ENCODE measurements at regions not wholly inside any gene's neighbourhood (a gene's known extent, or its start where the extent isn't known, plus 50 kb on each side); places are given as distances from the start of the nearest gene placed in this dataset.
A peak's percentile ranks its signal among the peaks of the same experiment; 100 is the strongest.

GRCh38 chr2:222146488-222146887, 152.3 kb downstream of the PAX3 start:
- no peak for DNase-seq (ENCODE audit: low spot score)
- no peak for FAIRE-seq

DNA sequence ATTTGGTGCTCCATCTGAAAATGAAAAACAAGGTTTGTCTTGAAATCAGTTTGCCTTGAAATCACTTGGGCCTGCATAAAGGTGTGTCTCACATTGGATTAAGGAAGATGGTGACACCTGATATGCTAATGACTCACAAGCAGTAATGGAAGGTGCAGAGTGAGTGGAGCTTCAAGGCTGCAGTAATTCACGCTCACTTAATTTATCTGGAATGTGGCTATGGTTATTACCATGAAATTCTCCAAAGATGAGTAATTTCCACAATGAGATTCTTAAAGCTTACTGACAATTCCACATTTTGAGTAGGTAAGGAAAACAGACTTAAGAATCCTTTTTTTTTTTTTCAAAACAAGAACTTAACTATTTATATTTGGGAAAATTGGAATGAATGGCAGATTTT, 156.8 kb downstream of the PAX3 start:
- no peak for FAIRE-seq
- peak; percentile 67 for DNase-seq (ENCODE audit: low spot score)

DNA sequence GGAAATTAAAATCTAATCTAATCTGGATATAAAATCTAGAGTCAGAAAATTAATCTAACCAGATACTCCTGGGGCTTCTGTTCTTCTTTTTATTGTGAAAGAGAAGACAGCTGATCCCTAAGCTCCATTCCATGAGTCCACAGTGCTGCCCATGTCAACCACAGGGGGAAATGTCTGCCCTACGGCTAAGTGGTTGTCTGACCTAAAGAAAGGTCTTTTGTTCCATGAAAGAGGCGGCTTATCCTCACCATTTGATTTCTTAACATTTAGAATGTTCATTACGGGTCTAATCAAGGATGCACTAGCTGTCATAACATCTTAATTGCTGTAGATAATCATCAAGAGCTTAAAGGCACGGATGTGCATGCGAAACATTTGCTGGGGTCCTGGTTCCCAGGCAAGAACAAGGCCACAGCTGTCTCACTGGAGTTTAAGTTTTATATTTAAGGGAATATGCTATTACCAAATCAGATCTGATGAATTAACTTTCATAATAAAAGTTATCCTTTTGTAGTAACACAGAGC, 162.6 kb downstream of the PAX3 start:
- DNase-seq (ENCODE audit: low spot score), result no peak
- no peak for FAIRE-seq

GRCh38 chr2:222134654-222135053, 164.1 kb downstream of the PAX3 start:
- FAIRE-seq (no peak), DNase-seq (ENCODE audit: low spot score) (no peak)

DNA sequence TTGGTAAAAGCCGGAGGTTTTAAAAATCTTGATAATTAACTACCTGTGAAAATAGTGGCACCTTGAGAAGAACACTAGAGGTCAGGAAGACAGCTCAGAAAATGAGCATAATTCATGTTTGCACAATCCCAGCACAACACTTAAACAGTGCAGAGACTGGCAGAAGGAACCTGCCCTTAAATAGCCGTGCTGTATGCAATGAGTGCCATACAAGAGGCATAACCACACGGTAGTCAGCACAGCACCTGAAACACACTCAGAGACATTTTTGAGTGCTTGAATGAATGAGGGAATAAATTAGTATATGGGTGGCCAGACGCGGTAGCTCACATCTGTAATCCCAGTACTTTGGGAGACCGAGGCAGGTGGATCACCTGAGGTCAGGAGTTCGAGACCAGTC, 164.9 kb downstream of the PAX3 start:
- FAIRE-seq (no peak), DNase-seq (ENCODE audit: low spot score) (no peak)

DNA sequence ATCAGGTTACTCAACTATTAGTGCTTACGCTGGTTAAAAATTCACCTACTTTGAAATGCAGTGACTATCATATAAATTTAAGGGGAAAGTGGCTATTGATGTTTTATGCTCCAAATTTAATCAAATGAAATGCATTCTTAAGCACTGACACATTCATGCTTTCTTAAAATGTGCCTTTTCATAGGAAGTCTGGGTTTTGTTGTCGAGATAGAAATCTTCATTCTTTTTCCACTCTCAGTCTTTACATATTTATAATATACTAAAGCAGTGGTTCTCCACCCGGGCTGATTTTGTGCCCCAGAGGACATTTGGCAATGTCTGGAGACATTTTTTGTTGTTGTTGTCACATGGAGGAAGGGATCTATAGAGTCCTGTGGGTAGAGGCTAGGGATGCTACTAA, 167.9 kb downstream of the PAX3 start:
- FAIRE-seq, result no peak

DNA sequence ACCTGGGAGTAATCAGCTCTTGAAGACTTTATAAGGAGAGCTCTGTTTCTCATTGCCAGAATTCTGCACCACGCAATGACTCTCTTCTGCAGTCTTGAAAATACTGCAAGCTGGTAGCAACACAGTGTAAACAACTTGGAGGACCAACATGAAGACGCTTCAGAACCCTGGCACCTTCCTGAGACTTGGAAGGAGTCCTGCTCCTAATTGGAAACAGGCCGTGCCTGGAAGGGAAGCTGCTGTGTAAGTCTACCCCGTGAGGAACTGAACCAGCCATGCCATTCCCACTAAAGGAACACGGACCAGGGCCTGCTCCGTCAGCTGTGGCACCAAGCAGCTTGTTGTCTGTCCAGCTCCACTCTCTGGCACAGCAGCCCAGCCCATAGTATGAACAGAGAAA, 171.1 kb downstream of the PAX3 start:
- FAIRE-seq, result no peak
- DNase-seq (ENCODE audit: low spot score), result no peak

More for the DNA sequence above, 167.9 kb downstream of the PAX3 start:
- DNase-seq (ENCODE audit: low spot score), result no peak

DNA sequence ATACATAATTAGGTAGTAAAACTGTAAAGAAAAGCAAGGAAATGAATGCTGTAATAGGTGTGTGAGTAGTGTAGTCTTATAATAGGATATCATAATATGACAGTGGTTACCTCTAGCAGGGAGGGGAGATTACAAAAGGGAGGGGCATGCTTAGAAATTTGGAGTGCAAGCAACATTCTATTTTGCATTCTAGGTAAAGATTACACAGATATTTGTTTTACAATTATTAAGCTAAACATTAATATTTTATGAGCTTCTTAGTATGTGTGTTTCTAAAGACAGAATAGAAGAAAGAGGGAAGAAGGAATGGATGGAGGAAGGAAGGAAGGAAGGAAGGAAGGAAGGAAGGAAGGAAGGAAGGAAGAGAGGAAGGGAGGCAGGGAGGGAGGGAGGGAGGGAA, 177.9 kb downstream of the PAX3 start:
- FAIRE-seq (no peak), DNase-seq (ENCODE audit: low spot score) (no peak)

DNA sequence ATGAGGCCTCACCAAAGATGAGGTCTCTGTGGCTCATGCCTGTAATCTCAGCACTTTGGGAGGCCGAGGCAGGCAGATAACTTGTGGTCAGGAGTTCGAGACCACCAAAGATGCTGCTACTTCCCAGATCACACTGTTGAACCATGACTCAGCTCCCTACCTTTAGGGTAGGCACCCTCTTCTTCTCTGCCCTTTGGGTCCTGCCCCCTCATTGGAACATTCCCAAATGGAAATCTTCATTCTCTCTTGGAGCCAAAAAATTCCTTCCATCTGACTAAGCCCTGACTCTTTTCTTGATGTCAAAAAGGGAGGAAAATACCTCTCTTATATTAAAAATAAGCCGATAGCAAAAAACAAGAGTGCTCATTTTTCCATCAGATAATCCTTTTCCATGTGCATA, 183.5 kb downstream of the PAX3 start:
- FAIRE-seq, result no peak
- peak; percentile 53 for DNase-seq (ENCODE audit: low spot score)

DNA sequence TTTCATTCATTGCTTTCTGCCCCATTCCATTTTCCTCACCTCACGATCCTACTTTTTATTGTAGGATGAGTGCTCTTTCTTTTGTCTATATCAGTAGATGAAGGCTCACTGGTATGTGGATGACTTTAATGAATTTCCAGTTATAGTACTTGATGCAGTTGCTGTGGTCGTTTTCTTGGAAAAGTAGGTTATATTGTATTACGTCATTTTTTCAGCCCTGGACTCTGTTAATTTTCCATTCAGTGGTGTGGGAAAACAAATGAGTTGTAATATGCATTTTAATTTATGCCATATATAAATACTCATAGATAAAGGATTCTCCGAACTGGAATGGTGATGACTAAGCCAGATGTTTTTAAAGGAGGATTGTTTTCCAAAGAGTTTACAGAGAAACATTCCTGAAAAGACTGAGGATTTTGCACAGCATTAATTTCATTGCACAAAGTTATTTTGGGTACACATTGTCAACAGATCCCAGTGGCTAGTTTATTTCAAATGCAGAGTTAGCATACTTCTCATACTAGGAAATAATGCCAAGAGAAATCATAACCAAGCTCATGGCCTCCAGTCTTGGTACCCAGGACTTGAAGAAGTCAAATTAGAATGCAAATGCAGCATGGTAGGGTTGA, 189.7 kb downstream of the PAX3 start:
- DNase-seq (ENCODE audit: low spot score), result no peak
- FAIRE-seq, result no peak

DNA sequence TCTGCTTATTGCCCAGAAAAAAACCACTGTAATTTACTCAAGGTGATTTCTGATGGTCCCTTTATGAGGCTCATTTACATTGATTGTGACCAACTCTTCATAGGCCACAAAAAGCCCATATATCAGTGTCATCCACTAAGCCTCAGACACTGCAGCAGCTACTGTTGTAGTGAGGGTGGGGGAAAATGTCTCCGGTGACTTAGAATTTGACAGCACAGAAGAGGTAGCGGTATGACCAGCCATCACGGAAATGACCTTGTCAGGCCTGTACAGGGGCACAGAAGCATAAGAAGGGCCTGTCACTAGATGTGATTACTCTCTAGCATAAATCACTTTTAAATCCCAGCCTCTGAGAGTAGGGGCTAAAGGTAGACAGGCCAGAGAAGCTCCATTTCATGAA, 190.3 kb downstream of the PAX3 start:
- DNase-seq (ENCODE audit: low spot score) (no peak), FAIRE-seq (no peak)

GRCh38 chr2:222105046-222105445, 193.8 kb downstream of the PAX3 start:
- DNase-seq (ENCODE audit: low spot score), result no peak
- no peak for FAIRE-seq

GRCh38 chr2:222102575-222103349, 196.0 kb downstream of the PAX3 start:
- FAIRE-seq, result no peak

DNA sequence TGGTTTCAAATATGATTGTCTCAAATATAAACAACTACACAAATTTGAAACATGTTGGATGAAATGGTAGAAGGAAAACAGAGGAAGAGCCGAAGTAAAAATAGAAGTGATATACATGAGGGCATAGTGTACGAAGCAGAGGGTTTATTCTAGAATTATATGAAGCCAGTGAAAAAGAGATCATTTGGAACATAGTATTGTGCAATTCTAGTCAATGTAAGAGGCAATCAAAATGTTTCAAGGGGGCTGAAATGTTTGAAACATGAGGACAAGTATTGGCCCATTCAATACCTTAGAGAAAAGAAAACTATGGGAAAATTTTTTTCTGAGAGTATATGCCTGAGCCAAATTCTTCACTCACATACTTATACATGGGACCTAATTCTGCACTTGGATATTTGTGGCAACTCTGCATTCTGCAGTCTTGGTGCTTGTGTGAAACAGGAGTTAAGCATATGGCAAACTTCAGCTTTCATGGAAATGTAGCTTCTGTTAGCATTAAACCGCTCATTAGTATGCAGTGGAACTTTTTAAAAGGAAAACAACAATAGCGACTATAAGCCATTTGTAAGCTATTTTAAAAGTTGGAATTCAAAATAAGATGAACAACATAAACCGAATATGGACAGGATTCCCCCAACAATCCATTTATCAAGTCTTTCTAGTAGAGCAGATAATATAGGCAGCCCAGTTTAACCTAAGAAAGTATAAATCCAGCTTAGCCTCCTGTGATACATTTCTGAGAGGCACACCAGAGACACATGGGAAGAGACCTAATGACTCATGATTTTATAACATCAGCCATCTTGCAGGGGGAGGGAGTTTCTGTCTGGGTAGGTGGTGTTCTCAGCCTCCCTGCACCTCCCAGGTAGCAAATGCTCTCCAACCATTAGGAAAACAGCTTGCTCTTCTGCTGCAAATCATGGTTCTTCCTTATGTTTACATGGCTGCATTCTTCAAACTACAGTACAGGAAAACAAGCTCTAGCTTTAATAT, 197.8 kb downstream of the PAX3 start:
- no peak for DNase-seq (ENCODE audit: low spot score)
- FAIRE-seq, result no peak

More at GRCh38 chr2:222102575-222103349, 196.0 kb downstream of the PAX3 start:
- DNase-seq (ENCODE audit: low spot score), result no peak

- DNase-seq (ENCODE audit: low spot score) (no peak), FAIRE-seq (no peak)
Measured at GRCh38 chr2:222088561-222088960, 210.2 kb downstream of the PAX3 start.

DNA sequence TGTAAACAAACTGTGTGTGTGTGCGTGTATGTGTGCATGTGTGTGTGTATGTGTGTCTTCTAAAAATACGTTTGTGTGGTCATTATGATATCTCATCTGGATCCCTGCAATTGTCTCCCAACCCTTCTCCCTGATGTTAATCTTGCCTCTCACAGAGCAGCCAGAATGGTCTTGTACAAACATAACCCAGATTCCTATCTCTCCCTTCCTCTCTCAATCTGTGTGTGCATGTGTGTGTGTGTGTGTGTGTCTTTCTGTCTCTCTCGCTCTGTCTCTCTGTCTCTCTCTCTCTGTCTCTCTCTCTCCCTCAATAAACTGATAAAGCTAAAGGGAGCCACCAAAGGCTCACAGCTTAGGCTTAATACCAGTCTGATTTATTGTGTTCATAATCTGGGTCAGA, 210.8 kb downstream of the PAX3 start:
- no peak for FAIRE-seq
- no peak for DNase-seq (ENCODE audit: low spot score)

GRCh38 chr2:222082201-222082600, 216.6 kb downstream of the PAX3 start:
- DNase-seq (ENCODE audit: low spot score) (no peak), FAIRE-seq (no peak)

DNA sequence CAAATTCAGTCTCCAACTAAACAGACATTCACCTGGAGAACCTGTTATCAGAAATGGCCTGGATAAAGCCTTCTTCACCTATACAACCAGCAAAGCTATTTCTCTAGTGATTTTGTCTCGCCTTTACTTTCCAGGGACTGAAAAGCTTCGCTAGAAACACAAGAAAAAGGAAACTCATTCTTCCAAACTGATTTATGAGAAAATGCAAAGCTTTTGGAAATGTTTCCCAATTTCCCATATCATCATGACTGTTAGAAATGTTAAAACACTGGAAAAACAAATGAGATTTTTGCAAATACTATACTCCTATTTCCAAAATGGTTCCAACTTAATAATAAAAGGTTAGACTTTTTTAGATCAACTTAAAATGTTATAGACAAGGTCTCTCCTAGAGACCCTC, 218.7 kb downstream of the PAX3 start:
- DNase-seq (ENCODE audit: low spot score) (no peak), FAIRE-seq (no peak)

DNA sequence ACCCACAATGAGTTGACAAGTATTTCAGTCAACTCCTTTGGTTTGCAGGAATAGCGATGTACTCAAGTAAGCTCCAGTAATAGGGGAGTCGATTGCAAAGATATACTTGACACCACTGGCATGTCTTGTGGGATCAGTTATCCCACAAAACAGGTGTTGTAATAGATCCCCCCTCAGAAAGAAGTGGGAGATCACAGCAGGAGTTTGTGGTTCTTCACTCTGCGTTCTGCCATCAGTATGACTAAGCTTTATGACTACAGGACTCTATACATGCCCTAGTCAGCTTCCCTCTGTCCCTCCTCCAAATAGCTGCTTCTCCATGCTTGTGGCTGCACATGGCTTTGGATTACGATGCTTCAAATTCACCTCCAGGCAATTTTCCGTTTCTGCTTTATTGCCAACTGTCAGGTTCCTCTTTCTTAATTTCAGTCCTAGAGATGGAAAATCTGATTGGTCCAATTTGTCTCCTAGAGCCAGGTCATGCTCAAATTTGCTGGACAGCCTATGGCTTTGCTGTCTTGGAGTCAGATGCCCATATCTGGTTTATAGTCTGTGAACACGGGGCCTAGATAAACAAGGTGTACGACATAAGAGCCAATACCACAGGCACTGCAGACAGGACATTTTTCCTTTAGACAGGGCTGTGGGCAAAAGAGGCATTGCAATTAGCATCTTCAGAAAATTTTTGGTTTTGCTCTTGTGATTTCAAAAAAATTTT, 221.7 kb downstream of the PAX3 start:
- FAIRE-seq (no peak), DNase-seq (ENCODE audit: low spot score) (no peak)

DNA sequence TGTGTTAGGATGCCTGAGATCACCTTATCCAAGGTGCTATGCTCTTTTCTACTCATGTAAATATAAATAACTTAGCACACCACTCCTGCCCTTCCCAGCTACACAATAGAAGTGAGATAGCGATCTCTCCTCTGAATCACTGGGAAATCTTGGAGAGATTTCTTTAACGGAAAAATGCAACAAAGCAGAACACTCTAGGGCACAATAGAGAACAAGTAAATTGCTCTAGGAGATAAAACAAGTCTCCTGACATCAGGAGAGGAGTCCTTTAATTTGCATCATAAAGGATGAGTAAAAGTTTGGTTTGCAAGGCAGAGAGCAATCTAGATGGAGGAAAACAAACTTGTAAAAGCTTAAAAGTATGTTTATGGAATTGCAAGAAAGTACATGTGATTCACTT, 224.1 kb downstream of the PAX3 start:
- DNase-seq (ENCODE audit: low spot score) (no peak), FAIRE-seq (no peak)

DNA sequence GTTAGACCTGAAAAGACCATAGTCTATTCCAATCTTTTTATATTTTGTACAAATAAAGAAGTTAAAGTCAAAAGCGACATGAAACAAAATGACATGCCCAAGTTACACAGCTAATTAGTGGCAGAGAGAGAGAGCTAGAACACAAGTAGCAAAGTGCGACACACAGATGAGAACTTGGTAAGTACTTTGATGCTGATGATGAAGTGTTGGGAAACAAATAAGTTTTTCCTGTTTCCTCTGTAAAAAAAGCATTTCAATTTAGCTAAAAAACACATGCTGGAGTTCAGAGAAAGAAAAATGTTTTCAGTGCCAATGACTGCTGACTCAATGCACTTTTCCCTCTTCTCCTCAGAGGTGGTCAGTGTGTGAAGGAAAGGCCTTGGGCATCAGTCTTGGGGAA, 226.9 kb downstream of the PAX3 start:
- FAIRE-seq, result no peak
- no peak for DNase-seq (ENCODE audit: low spot score)
